ENCODE measurements at regions not wholly inside any gene's neighbourhood (a gene's known extent, or its start where the extent isn't known, plus 50 kb on each side); places are given as distances from the start of the nearest gene placed in this dataset.
"Not testable (repeated sequence)": the region's sequence is repeated elsewhere in the genome, so short reads cannot be mapped to it uniquely, and the experiment has no call there.

- no peak for DNase-seq (ENCODE audit: extremely low read depth, insufficient read length)
- Histone ChIP-seq H3K4me3 (replicated peaks; ENCODE audit: low read depth, low read length) (no peak overlapping the region), H3K27me3 (replicated peaks; ENCODE audit: control insufficient read depth, insufficient read depth, low read length) (no peaks in the 10 kb centered on the region), H3K36me3 (ENCODE audit: control insufficient read depth, insufficient read depth, low read length) (no peaks in the 10 kb centered on the region)
- TF ChIP-seq, protein P1, sequence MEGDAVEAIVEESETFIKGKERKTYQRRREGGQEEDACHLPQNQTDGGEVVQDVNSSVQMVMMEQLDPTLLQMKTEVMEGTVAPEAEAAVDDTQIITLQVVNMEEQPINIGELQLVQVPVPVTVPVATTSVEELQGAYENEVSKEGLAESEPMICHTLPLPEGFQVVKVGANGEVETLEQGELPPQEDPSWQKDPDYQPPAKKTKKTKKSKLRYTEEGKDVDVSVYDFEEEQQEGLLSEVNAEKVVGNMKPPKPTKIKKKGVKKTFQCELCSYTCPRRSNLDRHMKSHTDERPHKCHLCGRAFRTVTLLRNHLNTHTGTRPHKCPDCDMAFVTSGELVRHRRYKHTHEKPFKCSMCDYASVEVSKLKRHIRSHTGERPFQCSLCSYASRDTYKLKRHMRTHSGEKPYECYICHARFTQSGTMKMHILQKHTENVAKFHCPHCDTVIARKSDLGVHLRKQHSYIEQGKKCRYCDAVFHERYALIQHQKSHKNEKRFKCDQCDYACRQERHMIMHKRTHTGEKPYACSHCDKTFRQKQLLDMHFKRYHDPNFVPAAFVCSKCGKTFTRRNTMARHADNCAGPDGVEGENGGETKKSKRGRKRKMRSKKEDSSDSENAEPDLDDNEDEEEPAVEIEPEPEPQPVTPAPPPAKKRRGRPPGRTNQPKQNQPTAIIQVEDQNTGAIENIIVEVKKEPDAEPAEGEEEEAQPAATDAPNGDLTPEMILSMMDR (IDR thresholded peaks at IDR 0.05; ENCODE audit: insufficient read depth, low read length, poor library complexity, severe bottlenecking), result no peak
These were observed 118.3 kb upstream of the ANKRD30BL start for GRCh38 chr2:132279930-132280615.

GRCh38 chr2:132280912-132281311 lies 119.2 kb upstream of the ANKRD30BL start:
- TF ChIP-seq, protein P1 (IDR thresholded peaks at IDR 0.05; ENCODE audit: insufficient read depth, low read length, poor library complexity, severe bottlenecking), result no peak

GRCh38 chr2:132282104-132282503 lies 120.4 kb upstream of the ANKRD30BL start:
- DNase-seq (ENCODE audit: extremely low read depth, insufficient read length), result not testable (repeated sequence)

More at GRCh38 chr2:132280912-132281311, 119.2 kb upstream of the ANKRD30BL start:
- Histone ChIP-seq H3K36me3 (ENCODE audit: control insufficient read depth, insufficient read depth, low read length) (no peaks in the 10 kb centered on the region), H3K27me3 (replicated peaks; ENCODE audit: control insufficient read depth, insufficient read depth, low read length) (no peaks in the 10 kb centered on the region), H3K4me3 (replicated peaks; ENCODE audit: low read depth, low read length) (no peak overlapping the region)
- no peak for DNase-seq (ENCODE audit: extremely low read depth, insufficient read length)

DNA sequence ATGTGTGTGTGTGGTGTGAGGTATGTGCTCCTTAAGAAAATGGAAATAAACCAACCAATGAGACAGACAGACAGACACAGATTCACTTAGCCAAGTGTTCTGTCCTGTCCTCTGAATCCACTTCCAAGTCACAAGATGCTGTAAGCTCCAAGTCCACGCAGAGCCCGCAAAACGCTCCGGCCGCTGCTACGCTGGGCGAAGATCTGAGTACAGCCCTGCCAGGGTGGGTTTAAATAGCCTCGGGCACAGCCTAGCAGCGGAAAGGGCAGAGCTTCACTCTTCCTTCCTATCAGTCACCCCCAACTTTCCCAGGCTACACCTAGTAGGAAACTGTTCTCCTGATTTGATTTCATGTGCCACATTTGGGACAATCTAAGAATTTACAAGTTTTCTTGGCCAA lies 121.2 kb upstream of the ANKRD30BL start:
- H3K36me3 ChIP-seq (ENCODE audit: control insufficient read depth, insufficient read depth, low read length), result no peaks in the 10 kb centered on the region
- no peak overlapping the region for H3K4me3 ChIP-seq (replicated peaks; ENCODE audit: low read depth, low read length)
- DNase-seq (ENCODE audit: extremely low read depth, insufficient read length), result no peak
- H3K27me3 ChIP-seq (replicated peaks; ENCODE audit: control insufficient read depth, insufficient read depth, low read length), result no peaks in the 10 kb centered on the region
- TF ChIP-seq, protein P1 (IDR thresholded peaks at IDR 0.05; ENCODE audit: insufficient read depth, low read length, poor library complexity, severe bottlenecking), result no peak

More at GRCh38 chr2:132282104-132282503, 120.4 kb upstream of the ANKRD30BL start:
- not testable (repeated sequence) for H3K27me3 ChIP-seq (replicated peaks; ENCODE audit: control insufficient read depth, insufficient read depth, low read length); H3K4me3 ChIP-seq (replicated peaks; ENCODE audit: low read depth, low read length); H3K36me3 ChIP-seq (ENCODE audit: control insufficient read depth, insufficient read depth, low read length)

DNA sequence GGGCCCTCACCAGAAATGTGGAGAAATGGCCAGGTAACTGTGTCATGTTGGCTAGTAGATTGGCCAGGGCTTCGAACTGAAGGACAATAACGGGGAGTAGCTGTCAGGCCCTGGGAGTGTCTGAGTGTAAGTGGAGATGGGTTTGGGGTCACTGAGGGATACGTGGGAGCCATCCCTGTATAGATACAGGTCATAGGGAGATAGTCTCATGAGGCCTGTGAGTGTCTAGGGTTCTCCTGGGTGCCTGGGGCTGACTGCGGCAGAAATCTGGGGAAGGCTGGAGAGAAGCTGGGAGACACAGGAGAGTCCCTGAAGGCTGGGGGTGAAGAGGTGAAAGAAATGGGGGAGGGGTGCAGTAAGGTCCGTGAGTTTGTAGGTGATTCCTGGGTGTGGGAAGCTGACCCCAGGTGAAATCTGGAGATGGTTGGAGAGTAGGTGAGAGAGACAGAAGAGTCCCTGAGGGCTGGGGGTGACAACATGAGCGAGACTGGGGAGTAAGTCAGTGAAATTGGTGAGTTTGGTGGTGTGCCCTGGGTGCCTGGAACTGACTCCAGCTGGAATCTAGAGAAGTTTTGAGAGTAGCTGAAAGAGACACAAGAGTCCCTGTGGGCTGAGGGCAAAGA lies 124.6 kb upstream of the ANKRD30BL start:
- DNase-seq (ENCODE audit: extremely low read depth, insufficient read length); H3K36me3 ChIP-seq (ENCODE audit: control insufficient read depth, insufficient read depth, low read length); H3K4me3 ChIP-seq (replicated peaks; ENCODE audit: low read depth, low read length); H3K27me3 ChIP-seq (replicated peaks; ENCODE audit: control insufficient read depth, insufficient read depth, low read length): not testable (repeated sequence)

DNA sequence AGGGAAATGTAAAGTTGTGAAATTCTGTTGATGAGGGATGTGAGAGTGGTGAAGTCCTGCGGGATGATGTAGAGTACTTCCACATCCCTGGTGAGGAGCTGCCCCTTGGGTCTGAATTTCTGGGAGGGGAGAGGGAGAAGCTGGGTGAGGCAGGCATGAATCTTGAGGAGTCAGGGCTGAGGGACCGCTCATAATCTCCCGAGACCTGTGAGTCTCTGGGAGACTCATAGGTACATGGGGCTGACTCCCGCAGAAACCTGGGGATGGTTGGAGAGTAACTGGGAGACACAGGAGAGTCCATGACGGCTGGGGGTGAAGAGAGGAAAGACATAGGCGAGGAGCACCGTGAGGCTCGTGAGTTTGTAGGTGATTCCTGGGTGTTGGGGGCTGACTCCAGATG lies 126.2 kb upstream of the ANKRD30BL start:
- H3K27me3 ChIP-seq (replicated peaks; ENCODE audit: control insufficient read depth, insufficient read depth, low read length); DNase-seq (ENCODE audit: extremely low read depth, insufficient read length); H3K36me3 ChIP-seq (ENCODE audit: control insufficient read depth, insufficient read depth, low read length); H3K4me3 ChIP-seq (replicated peaks; ENCODE audit: low read depth, low read length): not testable (repeated sequence)

DNA sequence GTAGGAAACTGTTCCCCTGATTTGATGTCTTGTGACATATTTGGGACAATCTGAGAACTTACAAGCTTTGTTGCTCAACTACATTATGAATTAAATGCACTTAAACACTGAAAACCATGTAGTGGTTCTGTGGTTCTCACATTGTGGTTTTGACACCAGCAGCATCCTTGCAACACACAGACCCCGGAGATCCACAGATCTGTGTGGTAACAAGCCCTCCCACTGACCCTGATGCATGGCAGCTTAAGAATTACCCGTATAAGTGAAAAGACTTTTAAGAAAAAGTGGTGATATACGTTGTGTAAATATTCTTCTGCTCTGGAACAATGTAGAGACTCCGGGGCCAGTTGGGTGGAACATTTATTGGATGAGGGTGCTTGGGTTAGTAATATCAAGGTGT lies 127.4 kb upstream of the ANKRD30BL start:
- not testable (repeated sequence) for DNase-seq (ENCODE audit: extremely low read depth, insufficient read length); H3K27me3 ChIP-seq (replicated peaks; ENCODE audit: control insufficient read depth, insufficient read depth, low read length); H3K4me3 ChIP-seq (replicated peaks; ENCODE audit: low read depth, low read length); H3K36me3 ChIP-seq (ENCODE audit: control insufficient read depth, insufficient read depth, low read length)

DNA sequence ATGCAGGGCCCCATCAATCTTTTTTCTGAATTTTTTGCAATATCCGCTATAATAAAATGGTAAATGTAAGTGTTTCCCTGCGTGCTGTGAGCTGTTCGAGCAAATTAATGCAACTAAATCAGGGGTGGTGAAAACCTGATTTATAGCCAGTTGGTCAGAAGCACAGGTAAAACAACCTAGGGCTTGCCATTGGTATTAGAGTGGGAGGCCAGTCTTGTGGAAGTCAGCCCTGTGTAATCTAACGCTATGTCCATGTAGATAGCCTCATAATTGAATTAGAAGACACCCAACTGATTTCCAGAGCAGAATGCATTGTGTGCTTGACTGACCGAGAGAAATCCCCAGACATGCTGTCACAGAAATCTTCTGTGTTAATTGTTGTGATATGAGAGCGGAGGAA lies 126.8 kb upstream of the GPR39 start:
- not testable (repeated sequence) for DNase-seq (ENCODE audit: extremely low read depth, insufficient read length); H3K36me3 ChIP-seq (ENCODE audit: control insufficient read depth, insufficient read depth, low read length); H3K27me3 ChIP-seq (replicated peaks; ENCODE audit: control insufficient read depth, insufficient read depth, low read length); H3K4me3 ChIP-seq (replicated peaks; ENCODE audit: low read depth, low read length)

- DNase-seq (ENCODE audit: extremely low read depth, insufficient read length); H3K27me3 ChIP-seq (replicated peaks; ENCODE audit: control insufficient read depth, insufficient read depth, low read length); H3K36me3 ChIP-seq (ENCODE audit: control insufficient read depth, insufficient read depth, low read length); H3K4me3 ChIP-seq (replicated peaks; ENCODE audit: low read depth, low read length): not testable (repeated sequence)
These were observed 115.8 kb upstream of the GPR39 start for GRCh38 chr2:132300592-132301378.

DNA sequence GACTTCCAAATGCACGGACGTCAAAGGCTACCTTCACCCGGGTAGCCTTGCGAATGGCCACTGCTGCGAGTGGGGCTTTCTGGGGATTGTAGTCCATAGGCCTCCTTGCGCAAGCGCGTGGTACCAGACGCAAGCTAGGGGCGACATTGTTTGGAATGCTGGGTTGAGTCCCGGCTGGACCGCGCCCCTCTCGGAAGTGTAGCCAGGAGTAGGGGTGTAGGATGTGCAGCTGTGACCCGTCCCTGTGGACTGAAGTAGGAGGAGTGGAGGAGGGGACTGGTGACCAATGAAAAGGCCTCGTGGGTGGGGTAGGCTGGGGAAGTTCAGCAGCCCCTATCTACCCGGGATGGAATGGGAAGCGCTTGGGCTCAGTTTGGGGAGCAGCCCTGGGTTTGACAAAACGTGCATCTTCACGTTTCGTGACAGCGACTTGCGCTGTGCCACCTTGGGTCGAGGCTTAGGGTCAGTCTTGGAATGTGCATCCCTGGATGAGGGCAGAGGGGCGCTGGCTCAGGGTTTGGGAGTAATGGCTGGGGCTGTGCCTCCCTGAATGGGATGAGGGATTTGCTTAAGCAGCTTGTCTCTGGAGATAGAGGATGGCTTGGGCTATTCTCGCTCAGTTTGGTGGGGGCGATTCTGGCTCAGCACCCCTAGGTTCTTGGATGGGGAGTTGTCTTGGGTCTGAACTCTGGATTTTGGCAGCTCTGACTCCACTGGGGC lies 111.8 kb upstream of the GPR39 start:
- H3K27me3 ChIP-seq (replicated peaks; ENCODE audit: control insufficient read depth, insufficient read depth, low read length); H3K36me3 ChIP-seq (ENCODE audit: control insufficient read depth, insufficient read depth, low read length); DNase-seq (ENCODE audit: extremely low read depth, insufficient read length); H3K4me3 ChIP-seq (replicated peaks; ENCODE audit: low read depth, low read length): not testable (repeated sequence)
